Ovary (tissue), 7 donors: ENCODE measurements at regions not wholly inside any gene's neighbourhood (a gene's known extent, or its start where the extent isn't known, plus 50 kb on each side); places are given as distances from the start of the nearest gene placed in this dataset.

ENCODE experiments used
- DNase-seq, 5 donors: peaks; one replicate each; pipeline ENCODE4 v3.0.0-alpha.2; 2019 to 2020
- H3K27ac ChIP-seq, 2 donors: fragments of 200-600 bp; one replicate each; pipeline versions ENCODE4 v1.5.1 to v1.8.0; 2019 to 2022
- H3K27me3 ChIP-seq: fragments of 200-600 bp; one replicate; pipeline ENCODE4 v1.8.0; 2022
- H3K36me3 ChIP-seq: fragments of 200-600 bp; sonication (generic); one replicate; pipeline ENCODE4 v1.5.1; 2019
- H3K4me1 ChIP-seq: one replicate; pipeline ENCODE4 v1.8.1; 2013; ENCODE audit warnings: mild to moderate bottlenecking, moderate library complexity; ENCODE audit not compliant: insufficient read depth
- H3K4me3 ChIP-seq: fragments of 200-600 bp; sonication (generic); one replicate; pipeline ENCODE4 v1.5.1; 2017
- H3K9me3 ChIP-seq, 2 donors: fragments of 200-600 bp in 1 of 2; sonication (generic) in 1 of 2; one replicate each; pipeline versions ENCODE4 v1.5.1 to v1.8.1; 2013 to 2019; ENCODE audit warnings: mild to moderate bottlenecking in 1 of 2, moderate library complexity in 1 of 2
- EP300 ChIP-seq: sonication (generic); formaldehyde crosslinking; IDR thresholded peaks from one replicate; pipeline ENCODE4 v1.6.1; 2017; ENCODE audit warnings: antibody characterized with exemption
- POLR2A ChIP-seq: fragments of 450-650 bp; IDR thresholded peaks from one replicate; pipeline ENCODE4 v1.6.1; 2017; ENCODE audit warnings: antibody characterized with exemption, mild to moderate bottlenecking, moderate library complexity
- WGBS, 3 donors: extraction: QIAGEN DNeasy Blood & Tissue Kit in 1 of 3; methylation state at CpG; one replicate each; pipeline versions ENCODE4 v1.1.5 to v1.1.7; 2013 to 2017; 5-methylcytosine and 5-hydroxymethylcytosine counted together
- intact Hi-C, 4 donors: fragments of 100-400 bp; cut with DNase I; formaldehyde crosslinking; loops; one replicate each; pipeline versions ENCODE4 v1.11.0 to v1.15.1; 2022 to 2023
- TF ChIP-seq, protein P1 (sequence below), 3 donors: fragments of 450-650 bp in 2 of 3; fragments of 200-600 bp in 1 of 3; IDR thresholded peaks; one replicate each; pipeline versions ENCODE4 v1.5.1 to v1.8.0; 2016 to 2022; ENCODE audit warnings: antibody characterized with exemption in 3 of 3, mild to moderate bottlenecking in 1 of 3
- donor health status: DM: no; HTN: no; CAD: no; lungs with moderate emphysema.
- donor health status: DM: no; HTN: no; CAD: no.
- donor health status: Bipolar disorder and iron deficiency.
- donor health status: DM: no; HTN: no; CAD: no.
- donor health status: DM: yes; HTN: yes; CAD: no.

GRCh38 chr15:29874977-29875376 lies 52.7 kb upstream of the TJP1 start:
- no peak for DNase-seq
- H3K27me3 ChIP-seq = no peaks in the 10 kb centered on the region
- WGBS, 3 donors = 91 to 94% (median 94%) methylated on average over 1 of the region's 1 CpG
- peaks cover 5% of the 10 kb centered on the region for H3K4me1 ChIP-seq
- TF ChIP-seq, protein P1, sequence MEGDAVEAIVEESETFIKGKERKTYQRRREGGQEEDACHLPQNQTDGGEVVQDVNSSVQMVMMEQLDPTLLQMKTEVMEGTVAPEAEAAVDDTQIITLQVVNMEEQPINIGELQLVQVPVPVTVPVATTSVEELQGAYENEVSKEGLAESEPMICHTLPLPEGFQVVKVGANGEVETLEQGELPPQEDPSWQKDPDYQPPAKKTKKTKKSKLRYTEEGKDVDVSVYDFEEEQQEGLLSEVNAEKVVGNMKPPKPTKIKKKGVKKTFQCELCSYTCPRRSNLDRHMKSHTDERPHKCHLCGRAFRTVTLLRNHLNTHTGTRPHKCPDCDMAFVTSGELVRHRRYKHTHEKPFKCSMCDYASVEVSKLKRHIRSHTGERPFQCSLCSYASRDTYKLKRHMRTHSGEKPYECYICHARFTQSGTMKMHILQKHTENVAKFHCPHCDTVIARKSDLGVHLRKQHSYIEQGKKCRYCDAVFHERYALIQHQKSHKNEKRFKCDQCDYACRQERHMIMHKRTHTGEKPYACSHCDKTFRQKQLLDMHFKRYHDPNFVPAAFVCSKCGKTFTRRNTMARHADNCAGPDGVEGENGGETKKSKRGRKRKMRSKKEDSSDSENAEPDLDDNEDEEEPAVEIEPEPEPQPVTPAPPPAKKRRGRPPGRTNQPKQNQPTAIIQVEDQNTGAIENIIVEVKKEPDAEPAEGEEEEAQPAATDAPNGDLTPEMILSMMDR (IDR thresholded peaks at IDR 0.05) = no peak
- no peak for TF ChIP-seq EP300
- no peak for TF ChIP-seq POLR2A
- H3K27ac ChIP-seq = no peak overlapping the region
- H3K4me3 ChIP-seq = no peak overlapping the region
- no peaks in the 10 kb centered on the region for H3K36me3 ChIP-seq
- H3K9me3 ChIP-seq = no peaks in the 10 kb centered on the region
- intact Hi-C loops = loop anchor here in 1 of 4 donors (5.0 kb wide), 1 partner anchor 53 kb away; the partner anchor contains the start of gene TJP1

DNA sequence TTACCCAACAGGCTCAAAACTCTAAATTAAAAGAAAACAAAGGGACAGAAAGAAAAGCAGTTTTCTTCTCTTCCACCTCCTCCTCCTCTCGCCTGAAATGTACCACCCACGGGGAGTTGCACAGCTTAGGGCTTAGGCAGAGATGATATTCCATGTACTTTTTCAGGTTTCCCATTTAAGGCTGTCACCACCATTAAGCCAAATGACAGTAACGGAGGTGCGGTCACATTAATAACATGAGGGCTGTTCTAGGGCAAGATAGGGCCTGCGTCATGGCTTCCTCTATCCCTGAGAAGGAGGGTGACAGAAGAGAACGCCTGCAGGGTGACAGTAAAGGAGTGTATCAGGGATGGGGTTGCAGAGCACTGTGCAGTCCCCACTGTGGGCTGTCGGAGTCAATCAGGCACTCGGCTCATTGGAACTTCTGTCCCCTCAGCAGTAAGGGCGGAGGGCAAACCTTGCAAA lies 51.7 kb upstream of the TJP1 start:
- intact Hi-C loops = loop anchor here in 2 of 4 donors (2.0 to 5.0 kb wide), 2 partner anchors 52 to 53 kb away; partner anchors contain the start of gene TJP1 (in 1 of the 2)

DNA sequence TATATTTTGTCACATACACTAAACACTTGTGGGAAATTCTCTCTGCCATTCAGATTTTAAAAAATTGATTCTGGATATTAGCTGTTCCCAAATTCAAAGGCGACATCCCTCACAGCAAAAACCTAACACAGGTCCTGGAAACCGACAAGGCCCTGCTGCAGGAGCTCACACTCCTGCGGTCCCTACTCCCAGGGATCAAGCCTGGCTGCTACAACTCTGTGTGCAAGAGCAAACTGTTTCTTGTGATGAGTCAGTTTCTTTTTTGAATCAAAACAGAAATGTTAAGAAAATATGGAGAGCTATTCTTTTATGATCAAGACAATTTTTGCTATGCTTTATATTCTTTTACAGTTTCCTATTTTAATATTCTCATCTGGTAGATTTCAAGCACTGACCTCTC lies 51.0 kb upstream of the TJP1 start:
- H3K27ac ChIP-seq = no peak overlapping the region

More for the DNA sequence above, 51.7 kb upstream of the TJP1 start:
- WGBS, 3 donors = 82 to 87% (median 87%) methylated on average over 9 of the region's 9 CpGs
- no peaks in the 10 kb centered on the region for H3K36me3 ChIP-seq
- H3K27me3 ChIP-seq = no peaks in the 10 kb centered on the region
- DNase-seq = no peak
- TF ChIP-seq, protein P1 (IDR thresholded peaks at IDR 0.05) = no peak
- no peak overlapping the region for H3K27ac ChIP-seq
- no peak overlapping the region for H3K4me3 ChIP-seq
- H3K4me1 ChIP-seq = peaks cover 5% of the 10 kb centered on the region
- no peaks in the 10 kb centered on the region for H3K9me3 ChIP-seq

GRCh38 chr15:29872716-29873115 lies 50.4 kb upstream of the TJP1 start:
- Histone ChIP-seq H3K27me3 (no peaks in the 10 kb centered on the region), H3K9me3 (no peaks in the 10 kb centered on the region), H3K27ac (no peak overlapping the region), H3K4me1 (peaks cover 5% of the 10 kb centered on the region), H3K36me3 (no peaks in the 10 kb centered on the region), H3K4me3 (no peak overlapping the region)
- 92 to 96% (median 95%) methylated on average over 7 of the region's 7 CpGs for WGBS, 3 donors
- no peak for DNase-seq
- intact Hi-C loops = loop anchor here in 2 of 4 donors (2.0 to 5.0 kb wide), 2 partner anchors 50 to 52 kb away; partner anchors contain the start of gene TJP1 (in 1 of the 2)
- TF ChIP-seq EP300 (no peak), POLR2A (no peak)
- TF ChIP-seq, protein P1 (IDR thresholded peaks at IDR 0.05) = no peak

More for the DNA sequence above, 51.0 kb upstream of the TJP1 start:
- Histone ChIP-seq H3K4me3 (no peak overlapping the region), H3K9me3 (no peaks in the 10 kb centered on the region), H3K4me1 (peaks cover 5% of the 10 kb centered on the region), H3K27me3 (no peaks in the 10 kb centered on the region), H3K36me3 (no peaks in the 10 kb centered on the region)
- TF ChIP-seq, protein P1 (IDR thresholded peaks at IDR 0.05) = no peak
- TF ChIP-seq POLR2A (no peak), EP300 (no peak)
- 56 to 87% (median 74%) methylated on average over 3 of the region's 3 CpGs for WGBS, 3 donors
- intact Hi-C loops = loop anchor here in 2 of 4 donors (2.0 to 5.0 kb wide), 2 partner anchors 51 to 52 kb away; partner anchors contain the start of gene TJP1 (in 1 of the 2)
- no peak for DNase-seq
